ENCODE measurements at regions not wholly inside any gene's neighbourhood (a gene's known extent, or its start where the extent isn't known, plus 50 kb on each side); places are given as distances from the start of the nearest gene placed in this dataset.

GRCh38 chr2:185208261-185208660, 530.3 kb upstream of the FSIP2 start:
- Mint-ChIP-seq H3K4me3 (no peak overlapping the region), H3K9me3 (peaks cover 0 to 7% (median 0%) of the 10 kb centered on the region in 11 donors), H3K4me1 (no peaks in the 10 kb centered on the region), H3K27ac (no peak overlapping the region), H3K27me3 (no peaks in the 10 kb centered on the region), H3K36me3 (no peaks in the 10 kb centered on the region)
- no peaks in the 10 kb centered on the region for H3K36me3 ChIP-seq (ENCODE audit: control insufficient read depth in 2 of 3, insufficient read depth in 3 of 3, low read length in 3 of 3)
- H3K27me3 ChIP-seq (ENCODE audit: control insufficient read depth in 2 of 2, insufficient read depth in 2 of 2, low read length in 2 of 2) = no peaks in the 10 kb centered on the region
- no peak for DNase-seq
- intact Hi-C loops (cut with micrococcal nuclease) = no loop called here
- H3K4me1 ChIP-seq (ENCODE audit: control insufficient read depth in 2 of 2, insufficient read depth in 2 of 2, low read length in 2 of 2) = no peaks in the 10 kb centered on the region
- H3K27ac ChIP-seq (ENCODE audit: low read depth, low read length) = no peak overlapping the region
- ChIA-PET CTCF (no interaction called here), POLR2A (no interaction called here)
- no peak overlapping the region for H3K4me3 ChIP-seq (ENCODE audit: low read length)
- no peak for ATAC-seq
- no peaks in the 10 kb centered on the region for H3K9me3 ChIP-seq (ENCODE audit: control insufficient read depth in 2 of 3, low read length in 3 of 3)

- H3K36me3 Mint-ChIP-seq = no peaks in the 10 kb centered on the region
- Histone ChIP-seq H3K27me3 (ENCODE audit: control insufficient read depth in 2 of 2, insufficient read depth in 2 of 2, low read length in 2 of 2) (no peaks in the 10 kb centered on the region), H3K9me3 (ENCODE audit: control insufficient read depth in 2 of 3, low read length in 3 of 3) (no peaks in the 10 kb centered on the region), H3K4me1 (ENCODE audit: control insufficient read depth in 2 of 2, insufficient read depth in 2 of 2, low read length in 2 of 2) (no peaks in the 10 kb centered on the region), H3K36me3 (ENCODE audit: control insufficient read depth in 2 of 3, insufficient read depth in 3 of 3, low read length in 3 of 3) (no peaks in the 10 kb centered on the region), H3K27ac (ENCODE audit: low read depth, low read length) (no peak overlapping the region), H3K4me3 (ENCODE audit: low read length) (no peak overlapping the region)
- intact Hi-C loops (cut with micrococcal nuclease) = no loop called here
- peaks cover 0 to 7% (median 0%) of the 10 kb centered on the region in 11 donors for H3K9me3 Mint-ChIP-seq
- no peaks in the 10 kb centered on the region for H3K4me1 Mint-ChIP-seq
- no peak overlapping the region for H3K4me3 Mint-ChIP-seq
- ATAC-seq (no peak), DNase-seq (no peak)
- POLR2A ChIA-PET = no interaction called here
- CTCF ChIA-PET = no interaction called here
- H3K27me3 Mint-ChIP-seq = peaks cover 0 to 4% (median 0%) of the 10 kb centered on the region in 5 donors
- no peak overlapping the region for H3K27ac Mint-ChIP-seq
Observed at GRCh38 chr2:185215497-185215896, 523.1 kb upstream of the FSIP2 start.

GRCh38 chr2:185219981-185220380, 518.6 kb upstream of the FSIP2 start:
- Mint-ChIP-seq H3K4me1 (no peaks in the 10 kb centered on the region), H3K36me3 (no peaks in the 10 kb centered on the region), H3K4me3 (no peak overlapping the region), H3K27me3 (peaks cover 0 to 4% (median 0%) of the 10 kb centered on the region in 5 donors), H3K27ac (no peak overlapping the region), H3K9me3 (peaks cover 0 to 7% (median 0%) of the 10 kb centered on the region in 11 donors)
- no peaks in the 10 kb centered on the region for H3K4me1 ChIP-seq (ENCODE audit: control insufficient read depth in 2 of 2, insufficient read depth in 2 of 2, low read length in 2 of 2)
- ChIA-PET POLR2A (no interaction called here), CTCF (no interaction called here)
- H3K27me3 ChIP-seq (ENCODE audit: control insufficient read depth in 2 of 2, insufficient read depth in 2 of 2, low read length in 2 of 2) = no peaks in the 10 kb centered on the region
- H3K27ac ChIP-seq (ENCODE audit: low read depth, low read length) = no peak overlapping the region
- intact Hi-C loops (cut with micrococcal nuclease) = no loop called here
- no peaks in the 10 kb centered on the region for H3K9me3 ChIP-seq (ENCODE audit: control insufficient read depth in 2 of 3, low read length in 3 of 3)
- no peaks in the 10 kb centered on the region for H3K36me3 ChIP-seq (ENCODE audit: control insufficient read depth in 2 of 3, insufficient read depth in 3 of 3, low read length in 3 of 3)
- DNase-seq (no peak), ATAC-seq (no peak)
- H3K4me3 ChIP-seq (ENCODE audit: low read length) = no peak overlapping the region

GRCh38 chr2:185222311-185222710, 516.3 kb upstream of the FSIP2 start:
- no peaks in the 10 kb centered on the region for H3K27me3 ChIP-seq (ENCODE audit: control insufficient read depth in 2 of 2, insufficient read depth in 2 of 2, low read length in 2 of 2)
- Mint-ChIP-seq H3K4me3 (no peak overlapping the region), H3K4me1 (no peaks in the 10 kb centered on the region), H3K36me3 (no peaks in the 10 kb centered on the region), H3K27me3 (no peaks in the 10 kb centered on the region), H3K9me3 (peaks cover 0 to 8% (median 0%) of the 10 kb centered on the region in 11 donors), H3K27ac (no peak overlapping the region)
- intact Hi-C loops (cut with micrococcal nuclease) = no loop called here
- no peaks in the 10 kb centered on the region for H3K4me1 ChIP-seq (ENCODE audit: control insufficient read depth in 2 of 2, insufficient read depth in 2 of 2, low read length in 2 of 2)
- no peak overlapping the region for H3K4me3 ChIP-seq (ENCODE audit: low read length)
- POLR2A ChIA-PET = no interaction called here
- H3K27ac ChIP-seq (ENCODE audit: low read depth, low read length) = no peak overlapping the region
- no peaks in the 10 kb centered on the region for H3K9me3 ChIP-seq (ENCODE audit: control insufficient read depth in 2 of 3, low read length in 3 of 3)
- CTCF ChIA-PET = no interaction called here
- DNase-seq (no peak), ATAC-seq (no peak)
- H3K36me3 ChIP-seq (ENCODE audit: control insufficient read depth in 2 of 3, insufficient read depth in 3 of 3, low read length in 3 of 3) = no peaks in the 10 kb centered on the region

- Mint-ChIP-seq H3K27ac (no peak overlapping the region), H3K4me1 (no peaks in the 10 kb centered on the region), H3K27me3 (no peaks in the 10 kb centered on the region), H3K4me3 (no peak overlapping the region), H3K9me3 (peaks cover 0 to 10% (median 0%) of the 10 kb centered on the region in 11 donors), H3K36me3 (no peaks in the 10 kb centered on the region)
- DNase-seq (no peak), ATAC-seq (no peak)
- Histone ChIP-seq H3K4me3 (ENCODE audit: low read length) (no peak overlapping the region), H3K27ac (ENCODE audit: low read depth, low read length) (no peak overlapping the region), H3K4me1 (ENCODE audit: control insufficient read depth in 2 of 2, insufficient read depth in 2 of 2, low read length in 2 of 2) (no peaks in the 10 kb centered on the region), H3K36me3 (ENCODE audit: control insufficient read depth in 2 of 3, insufficient read depth in 3 of 3, low read length in 3 of 3) (no peaks in the 10 kb centered on the region), H3K9me3 (ENCODE audit: control insufficient read depth in 2 of 3, low read length in 3 of 3) (no peaks in the 10 kb centered on the region), H3K27me3 (ENCODE audit: control insufficient read depth in 2 of 2, insufficient read depth in 2 of 2, low read length in 2 of 2) (no peaks in the 10 kb centered on the region)
- CTCF ChIA-PET = no interaction called here
- intact Hi-C loops (cut with micrococcal nuclease) = no loop called here
- POLR2A ChIA-PET = no interaction called here
Observed at GRCh38 chr2:185227391-185227790, 511.2 kb upstream of the FSIP2 start.

- H3K4me1 Mint-ChIP-seq = no peaks in the 10 kb centered on the region
- ChIA-PET CTCF (no interaction called here), POLR2A (no interaction called here)
- ATAC-seq = no peak
- intact Hi-C loops (cut with micrococcal nuclease) = no loop called here
- DNase-seq = no peak
- no peaks in the 10 kb centered on the region for H3K36me3 Mint-ChIP-seq
- Histone ChIP-seq H3K36me3 (ENCODE audit: control insufficient read depth in 2 of 3, insufficient read depth in 3 of 3, low read length in 3 of 3) (no peaks in the 10 kb centered on the region), H3K4me3 (ENCODE audit: low read length) (no peak overlapping the region), H3K27ac (ENCODE audit: low read depth, low read length) (no peak overlapping the region), H3K27me3 (ENCODE audit: control insufficient read depth in 2 of 2, insufficient read depth in 2 of 2, low read length in 2 of 2) (no peaks in the 10 kb centered on the region), H3K9me3 (ENCODE audit: control insufficient read depth in 2 of 3, low read length in 3 of 3) (no peaks in the 10 kb centered on the region), H3K4me1 (ENCODE audit: control insufficient read depth in 2 of 2, insufficient read depth in 2 of 2, low read length in 2 of 2) (no peaks in the 10 kb centered on the region)
- H3K27ac Mint-ChIP-seq = no peak overlapping the region
- no peak overlapping the region for H3K4me3 Mint-ChIP-seq
- no peaks in the 10 kb centered on the region for H3K27me3 Mint-ChIP-seq
- H3K9me3 Mint-ChIP-seq = peaks cover 0 to 41% (median 4%) of the 10 kb centered on the region in 11 donors
Observed at GRCh38 chr2:185239491-185239890, 499.1 kb upstream of the FSIP2 start.

GRCh38 chr2:185240796-185241195, 497.8 kb upstream of the FSIP2 start:
- intact Hi-C loops (cut with micrococcal nuclease) = no loop called here
- Mint-ChIP-seq H3K4me3 (no peak overlapping the region), H3K27me3 (no peaks in the 10 kb centered on the region), H3K4me1 (no peaks in the 10 kb centered on the region), H3K27ac (no peak overlapping the region), H3K36me3 (no peaks in the 10 kb centered on the region), H3K9me3 (peaks cover 0 to 36% (median 6%) of the 10 kb centered on the region in 11 donors)
- ATAC-seq = no peak
- Histone ChIP-seq H3K27me3 (ENCODE audit: control insufficient read depth in 2 of 2, insufficient read depth in 2 of 2, low read length in 2 of 2) (no peaks in the 10 kb centered on the region), H3K4me1 (ENCODE audit: control insufficient read depth in 2 of 2, insufficient read depth in 2 of 2, low read length in 2 of 2) (no peaks in the 10 kb centered on the region), H3K27ac (ENCODE audit: low read depth, low read length) (no peak overlapping the region), H3K9me3 (ENCODE audit: control insufficient read depth in 2 of 3, low read length in 3 of 3) (no peaks in the 10 kb centered on the region), H3K36me3 (ENCODE audit: control insufficient read depth in 2 of 3, insufficient read depth in 3 of 3, low read length in 3 of 3) (no peaks in the 10 kb centered on the region), H3K4me3 (ENCODE audit: low read length) (no peak overlapping the region)
- ChIA-PET POLR2A (no interaction called here), CTCF (no interaction called here)
- no peak for DNase-seq

All from naive thymus-derived CD4-positive, alpha-beta T cell (primary cell).